H1 (cell line): ENCODE measurements at regions not wholly inside any gene's neighbourhood (a gene's known extent, or its start where the extent isn't known, plus 50 kb on each side); places are given as distances from the start of the nearest gene placed in this dataset.

Experiments used
- CTCF ChIA-PET: fragments of 300-600 bp; sonication (Branson Sonifier 250); formaldehyde crosslinking; loops from one replicate; lab custom pipeline; 2021; ENCODE audit not compliant: partially characterized antibody; lab: Charles Lee
- POLR2A ChIA-PET: fragments of 300-600 bp; sonication (Branson Sonifier 250); formaldehyde crosslinking; loops from one replicate; lab custom pipeline; 2021; ENCODE audit warnings: inconsistent platforms; ENCODE audit not compliant: partially characterized antibody; lab: Charles Lee
- DNase-seq, 2 experiments: peaks; one replicate each; pipeline versions ENCODE4 v3.0.0 to v3.0.0-alpha.2; 2010 to 2022; ENCODE audit warnings: low spot score in 2 of 2, low read depth in 1 of 2, mixed read lengths in 1 of 2
- FAIRE-seq: peaks from 2 replicates; lab custom pipeline; 2011; peaks lifted over from hg19 to GRCh38; lab: Jason Lieb, UNC
- H2AFZ ChIP-seq: 2 replicates; pipeline ENCODE4 v1.8.1; 2012; ENCODE audit warnings: low read length, inconsistent platforms
- H2AK5ac ChIP-seq: 2 replicates; pipeline ENCODE4 v1.6.1; 2013; ENCODE audit warnings: low read depth, low read length
- H2BK120ac ChIP-seq: replicated peaks from 2 replicates; pipeline ENCODE3; 2013; ENCODE audit warnings: low read depth, low read length, inconsistent platforms
- H2BK12ac ChIP-seq: 2 replicates; pipeline ENCODE4 v1.6.1; 2013; ENCODE audit warnings: low read depth, low read length
- H2BK15ac ChIP-seq: 2 replicates; pipeline ENCODE4 v1.6.1; 2013; ENCODE audit warnings: low read length
- H2BK20ac ChIP-seq: 2 replicates; pipeline ENCODE4 v1.6.1; 2013; ENCODE audit warnings: low read length
- H2BK5ac ChIP-seq: 2 replicates; pipeline ENCODE4 v1.6.1; 2013; ENCODE audit warnings: low read depth, low read length
- H3K14ac ChIP-seq: 2 replicates; pipeline ENCODE4 v1.6.1; 2013; ENCODE audit warnings: inconsistent platforms; ENCODE audit not compliant: insufficient read length
- H3K18ac ChIP-seq: 2 replicates; pipeline ENCODE4 v1.6.1; 2013; ENCODE audit warnings: low read length; ENCODE audit errors: extremely low read depth
- H3K23ac ChIP-seq: 2 replicates; pipeline ENCODE4 v1.6.1; 2013; ENCODE audit warnings: inconsistent platforms; ENCODE audit not compliant: insufficient read length
- H3K23me2 ChIP-seq: 2 replicates; pipeline ENCODE4 v1.6.1; 2013; ENCODE audit warnings: low read depth, low read length
- H3K27ac ChIP-seq: 2 replicates; pipeline ENCODE4 v1.6.1; 2011; ENCODE audit warnings: low read depth, low read length, inconsistent platforms
- H3K27me3 ChIP-seq, 4 experiments: replicated peaks in 1 of 4; 1 replicate in 1 of 4; 2 replicates in 3 of 4; pipeline versions ENCODE4 v1.6.1 to v1.8.1; 2011 to 2013; ENCODE audit warnings: low read length in 3 of 4, mild to moderate bottlenecking in 3 of 4, inconsistent platforms in 2 of 4, mixed read lengths in 2 of 4, moderate library complexity in 1 of 4; ENCODE audit not compliant: control insufficient read depth in 3 of 4, insufficient read depth in 3 of 4; ENCODE audit errors: extremely low read depth in 1 of 4
- H3K36me3 ChIP-seq, 4 experiments: 2 replicates each; pipeline versions ENCODE4 v1.6.1 to v1.8.1; 2011 to 2013; ENCODE audit warnings: mild to moderate bottlenecking in 4 of 4, low read length in 3 of 4, moderate library complexity in 2 of 4, control low read depth in 1 of 4, inconsistent platforms in 1 of 4; ENCODE audit not compliant: insufficient read depth in 4 of 4, control insufficient read depth in 2 of 4
- H3K4ac ChIP-seq: replicated peaks from 2 replicates; pipeline ENCODE3; 2013; ENCODE audit warnings: low read length, low read depth, mixed read lengths, inconsistent platforms; ENCODE audit not compliant: insufficient read length
- H3K4me1 ChIP-seq, 4 experiments: replicated peaks in 1 of 4; 1 replicate in 1 of 4; 2 replicates in 3 of 4; pipeline versions ENCODE4 v1.6.1 to v1.8.1; 2011 to 2013; ENCODE audit warnings: low read length in 3 of 4, inconsistent platforms in 2 of 4, mixed read lengths in 1 of 4; ENCODE audit not compliant: insufficient read depth in 4 of 4, control insufficient read depth in 3 of 4
- H3K4me2 ChIP-seq, 2 experiments: 2 replicates each; pipeline versions ENCODE4 v1.6.1 to v1.8.1; 2011 to 2013; ENCODE audit warnings: low read depth in 2 of 2, low read length in 2 of 2, control low read depth in 1 of 2, inconsistent platforms in 1 of 2, mild to moderate bottlenecking in 1 of 2; ENCODE audit not compliant: insufficient read depth in 1 of 2
- H3K4me3 ChIP-seq, 4 experiments: fragments of 200-600, 300-600 bp in 1 of 4; sonication (generic), shearing (Covaris generic), sonication (Bioruptor Twin) in 1 of 4; 2 replicates each; pipeline versions ENCODE4 v1.5.1 to v1.8.1; 2011 to 2016; ENCODE audit warnings: low read length in 4 of 4, low read depth in 3 of 4, control low read depth in 2 of 4, inconsistent platforms in 2 of 4, mild to moderate bottlenecking in 2 of 4, mixed read lengths in 1 of 4, moderate library complexity in 1 of 4; ENCODE audit not compliant: insufficient read depth in 2 of 4; ENCODE audit errors: extremely low read depth in 1 of 4
- H3K56ac ChIP-seq: replicated peaks from 2 replicates; pipeline ENCODE3; 2013; ENCODE audit warnings: low read depth, mild to moderate bottlenecking, mixed read lengths, low read length, inconsistent platforms; ENCODE audit not compliant: insufficient read length
- H3K79me1 ChIP-seq: 2 replicates; pipeline ENCODE4 v1.6.1; 2013; ENCODE audit warnings: low read depth, low read length, control low read depth
- H3K79me2 ChIP-seq, 2 experiments: 2 replicates each; pipeline versions ENCODE4 v1.6.1 to v1.8.1; 2012 to 2013; ENCODE audit warnings: low read length in 2 of 2, mild to moderate bottlenecking in 2 of 2, inconsistent platforms in 1 of 2; ENCODE audit not compliant: insufficient read depth in 2 of 2, control insufficient read depth in 1 of 2
- H3K9ac ChIP-seq, 4 experiments: replicated peaks in 1 of 4; 1 replicate in 1 of 4; 2 replicates in 3 of 4; pipeline versions ENCODE4 v1.6.1 to v1.8.1; 2011 to 2013; ENCODE audit warnings: low read depth in 3 of 4, low read length in 3 of 4, control low read depth in 2 of 4, mild to moderate bottlenecking in 2 of 4, moderate library complexity in 2 of 4, inconsistent platforms in 1 of 4; ENCODE audit errors: extremely low read depth in 1 of 4
- H3K9me3 ChIP-seq, 2 experiments: 2 replicates each; pipeline versions ENCODE4 v1.6.1 to v1.8.1; 2012 to 2013; ENCODE audit warnings: mild to moderate bottlenecking in 2 of 2, moderate library complexity in 2 of 2, control low read depth in 1 of 2, inconsistent platforms in 1 of 2, low read depth in 1 of 2, low read length in 1 of 2, mixed read lengths in 1 of 2; ENCODE audit not compliant: insufficient read depth in 2 of 2
- H4K20me1 ChIP-seq, 2 experiments: replicated peaks in 1 of 2; 2 replicates each; pipeline versions ENCODE3 to v1.8.1; 2011 to 2013; ENCODE audit warnings: inconsistent platforms in 2 of 2, low read length in 2 of 2, mild to moderate bottlenecking in 1 of 2; ENCODE audit not compliant: insufficient read depth in 2 of 2, control insufficient read depth in 1 of 2
- H4K5ac ChIP-seq: 2 replicates; pipeline ENCODE4 v1.6.1; 2013; ENCODE audit warnings: low read length, low read depth, mixed read lengths, inconsistent platforms; ENCODE audit not compliant: insufficient read length
- H4K8ac ChIP-seq: 2 replicates; pipeline ENCODE4 v1.8.0; 2013; ENCODE audit warnings: mild to moderate bottlenecking, moderate library complexity, low read length, inconsistent platforms; ENCODE audit not compliant: insufficient read depth; ENCODE audit errors: extremely low read depth
- H4K91ac ChIP-seq: replicated peaks from 2 replicates; pipeline ENCODE3; 2013; ENCODE audit warnings: low read length, mixed read lengths, inconsistent platforms; ENCODE audit not compliant: insufficient read length
- HDAC2 ChIP-seq, 2 experiments: fragments of 300-600 bp in 1 of 2; sonication (generic) in 1 of 2; IDR thresholded peaks; 2 replicates each; pipeline ENCODE4 v1.6.1; 2011 to 2012; ENCODE audit warnings: low read depth in 2 of 2, low read length in 2 of 2, mild to moderate bottlenecking in 2 of 2, moderate library complexity in 2 of 2, borderline replicate concordance in 1 of 2, inconsistent platforms in 1 of 2
- SIN3A ChIP-seq, 2 experiments: IDR thresholded peaks in 1 of 2; conservative IDR thresholded peaks in 1 of 2; 2 replicates each; pipeline ENCODE4 v1.6.1; 2011 to 2012; ENCODE audit warnings: low read length in 2 of 2, improper control_type of control experiment in 1 of 2, low read depth in 1 of 2, mild to moderate bottlenecking in 1 of 2
- SP2 ChIP-seq: IDR thresholded peaks from 2 replicates; pipeline ENCODE4 v1.6.1; 2012; ENCODE audit warnings: mild to moderate bottlenecking, low read length, inconsistent platforms
- TAF1 ChIP-seq: IDR thresholded peaks from 2 replicates; pipeline ENCODE4 v1.6.1; 2011; ENCODE audit warnings: mild to moderate bottlenecking, low read depth, low read length
- YY1 ChIP-seq: IDR thresholded peaks from 2 replicates; pipeline ENCODE4 v1.6.1; 2011; ENCODE audit warnings: low read depth, mild to moderate bottlenecking, low read length
- WGBS, 2 experiments: shearing (Covaris generic) in 1 of 2; methylation state at CpG; one replicate each; pipeline versions ENCODE4 v1.1.6 to v1.1.7; 2013 to 2015; ENCODE audit warnings: low lambda C conversion rate in 2 of 2, mixed read lengths in 2 of 2, inconsistent platforms in 1 of 2, low coverage in 1 of 2, missing lambda C conversion rate in 1 of 2; ENCODE audit not compliant: insufficient replicate concordance in 2 of 2, insufficient coverage in 1 of 2, insufficient read length in 1 of 2; ENCODE audit errors: extremely low coverage in 1 of 2, missing lambda C conversion rate in 1 of 2; 5-methylcytosine and 5-hydroxymethylcytosine counted together

DNA sequence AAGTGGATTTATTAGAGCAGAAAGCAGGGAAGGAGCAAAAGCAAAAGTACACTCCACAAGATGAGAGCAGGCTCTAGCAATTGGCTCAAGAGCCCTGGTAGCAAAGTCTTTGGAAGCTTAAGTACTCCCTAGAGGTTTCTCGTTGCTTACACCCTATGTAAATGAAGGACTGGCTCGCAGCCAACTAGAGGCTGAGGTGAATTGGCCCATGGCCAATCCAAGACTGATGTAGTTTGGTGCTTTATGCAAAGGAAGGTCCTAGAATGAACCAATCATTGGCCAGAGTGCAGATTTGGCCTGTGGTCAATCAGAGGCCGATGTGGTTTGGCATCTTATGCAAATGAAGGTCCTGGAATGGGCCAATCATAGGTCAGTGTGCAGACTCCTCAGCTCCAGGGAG, 191.3 kb upstream of the ARID1B start:
- TF ChIP-seq SIN3A (conservative IDR thresholded peaks at IDR 0.05 in 1 of 2, IDR thresholded peaks at IDR 0.05 in 1 of 2; ENCODE audit: low read depth in 1 of 2, low read length in 2 of 2) (no peak), SP2 (no peak), YY1 (no peak), HDAC2 (IDR thresholded peaks at IDR 0.05; ENCODE audit: borderline replicate concordance in 1 of 2, low read depth in 2 of 2, low read length in 2 of 2) (no peak), TAF1 (no peak)
- Histone ChIP-seq H4K5ac (no peak overlapping the region), H2AK5ac (no peak overlapping the region), H3K27ac (no peak overlapping the region), H3K4ac (no peak overlapping the region), H2BK120ac (no peak overlapping the region), H3K4me1 (no peaks in the 10 kb centered on the region), H3K18ac (no peak overlapping the region), H4K91ac (no peak overlapping the region), H3K36me3 (no peaks in the 10 kb centered on the region), H4K20me1 (no peaks in the 10 kb centered on the region), H3K9me3 (peaks cover 0 to 4% of the 10 kb centered on the region in 2 experiments; a peak in 2 of 4 replicates), H3K79me1 (no peaks in the 10 kb centered on the region), H3K79me2 (no peaks in the 10 kb centered on the region), H2BK20ac (no peak overlapping the region), H3K14ac (no peak overlapping the region), H3K56ac (no peak overlapping the region), H3K23me2 (no peaks in the 10 kb centered on the region), H3K23ac (no peak overlapping the region), H3K9ac (no peak overlapping the region), H3K4me2 (no peak overlapping the region), H3K4me3 (no peak overlapping the region), H2BK15ac (no peak overlapping the region), H3K27me3 (no peaks in the 10 kb centered on the region), H2BK5ac (no peak overlapping the region), H2BK12ac (no peak overlapping the region), H4K8ac (no peak overlapping the region), H2AFZ (no peak overlapping the region)
- DNase-seq, result no peak
- WGBS, 2 experiments, result 56% methylated on average over 3 of the region's 3 CpGs; no CpG with 5 or more reads in 1 of the 2 experiments
- CTCF ChIA-PET, result no interaction called here
- POLR2A ChIA-PET, result no interaction called here
- no peak for FAIRE-seq
